PC-9 (cell line): ENCODE measurements at regions not wholly inside any gene's neighbourhood (a gene's known extent, or its start where the extent isn't known, plus 50 kb on each side); places are given as distances from the start of the nearest gene placed in this dataset.

ENCODE experiments used
- CTCF ChIP-seq: fragments of 200-600 bp; sonication (generic); conservative IDR thresholded peaks from 2 replicates; pipeline ENCODE4 v1.6.1; 2017; ENCODE audit warnings: mixed run types, antibody characterized with exemption, mild to moderate bottlenecking, moderate library complexity
- EZH2 ChIP-seq: fragments of 200-600 bp; sonication (generic); IDR thresholded peaks from 2 replicates; pipeline ENCODE4 v1.8.0; 2017; ENCODE audit warnings: antibody characterized with exemption, low read depth

- TF ChIP-seq CTCF (no peak), EZH2 (no peak)
Measured at GRCh38 chr18:38909972-38910371, 1344.4 kb upstream of the CELF4 start.
